ENCODE measurements at regions not wholly inside any gene's neighbourhood (a gene's known extent, or its start where the extent isn't known, plus 50 kb on each side); places are given as distances from the start of the nearest gene placed in this dataset.

GRCh38 chr12:130053651-130054069 lies 108.6 kb upstream of the FZD10 start:
- TF ChIP-seq, protein P1, sequence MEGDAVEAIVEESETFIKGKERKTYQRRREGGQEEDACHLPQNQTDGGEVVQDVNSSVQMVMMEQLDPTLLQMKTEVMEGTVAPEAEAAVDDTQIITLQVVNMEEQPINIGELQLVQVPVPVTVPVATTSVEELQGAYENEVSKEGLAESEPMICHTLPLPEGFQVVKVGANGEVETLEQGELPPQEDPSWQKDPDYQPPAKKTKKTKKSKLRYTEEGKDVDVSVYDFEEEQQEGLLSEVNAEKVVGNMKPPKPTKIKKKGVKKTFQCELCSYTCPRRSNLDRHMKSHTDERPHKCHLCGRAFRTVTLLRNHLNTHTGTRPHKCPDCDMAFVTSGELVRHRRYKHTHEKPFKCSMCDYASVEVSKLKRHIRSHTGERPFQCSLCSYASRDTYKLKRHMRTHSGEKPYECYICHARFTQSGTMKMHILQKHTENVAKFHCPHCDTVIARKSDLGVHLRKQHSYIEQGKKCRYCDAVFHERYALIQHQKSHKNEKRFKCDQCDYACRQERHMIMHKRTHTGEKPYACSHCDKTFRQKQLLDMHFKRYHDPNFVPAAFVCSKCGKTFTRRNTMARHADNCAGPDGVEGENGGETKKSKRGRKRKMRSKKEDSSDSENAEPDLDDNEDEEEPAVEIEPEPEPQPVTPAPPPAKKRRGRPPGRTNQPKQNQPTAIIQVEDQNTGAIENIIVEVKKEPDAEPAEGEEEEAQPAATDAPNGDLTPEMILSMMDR (IDR thresholded peaks at IDR 0.05): no peak
- TF ChIP-seq POLR2A (IDR thresholded peaks at IDR 0.05): no peak

Measured in thyroid gland (tissue), 4 donors.